GM23338 (cell line): ENCODE measurements at regions not wholly inside any gene's neighbourhood (a gene's known extent, or its start where the extent isn't known, plus 50 kb on each side); places are given as distances from the start of the nearest gene placed in this dataset.

Experiments used
- ATAC-seq: fragments of 200-7000 bp; cut with Tn5 transposase; 3 replicates; pipeline ENCODE4 v1.9.1; 2020
- DNase-seq: peaks from one replicate; pipeline ENCODE4 v3.0.0-alpha.2; 2015; ENCODE audit warnings: low spot score
- H2AFZ ChIP-seq: fragments of 200-600 bp; sonication (generic); 2 replicates; pipeline ENCODE4 v1.8.0; 2016; ENCODE audit warnings: antibody characterized with exemption, mild to moderate bottlenecking, moderate library complexity
- H3F3A ChIP-seq: fragments of 200-600 bp; sonication (generic); replicated peaks from 2 replicates; pipeline ENCODE4 v1.8.0; 2017; ENCODE audit warnings: antibody characterized with exemption, mixed run types, low read depth
- H3K27ac ChIP-seq: fragments of 200-600 bp; sonication (generic); 2 replicates; pipeline ENCODE4 v1.6.1; 2016; ENCODE audit warnings: low read depth
- H3K27me3 ChIP-seq: fragments of 200-600 bp; sonication (generic); 2 replicates; pipeline ENCODE4 v1.8.0; 2016; ENCODE audit warnings: mild to moderate bottlenecking, mixed run types, moderate library complexity; ENCODE audit not compliant: insufficient read depth
- H3K36me3 ChIP-seq: fragments of 200-600 bp; sonication (generic); 2 replicates; pipeline ENCODE4 v1.8.0; 2016; ENCODE audit warnings: mild to moderate bottlenecking; ENCODE audit not compliant: insufficient read depth
- H3K4me1 ChIP-seq: fragments of 200-600 bp; sonication (generic); 2 replicates; pipeline ENCODE4 v1.8.0; 2016; ENCODE audit warnings: mild to moderate bottlenecking, moderate library complexity; ENCODE audit not compliant: insufficient read depth
- H3K4me2 ChIP-seq: fragments of 200-600 bp; sonication (generic); 2 replicates; pipeline ENCODE4 v1.7.1; 2017; ENCODE audit warnings: mixed run types
- H3K4me3 ChIP-seq: fragments of 200-600 bp; sonication (generic); 2 replicates; pipeline ENCODE4 v1.6.1; 2016; ENCODE audit warnings: mixed run types
- H3K79me2 ChIP-seq: fragments of 200-600 bp; sonication (generic); replicated peaks from 2 replicates; pipeline ENCODE4 v1.8.0; 2017; ENCODE audit warnings: mild to moderate bottlenecking; ENCODE audit not compliant: insufficient read depth
- H3K9me2 ChIP-seq: fragments of 200-600 bp; sonication (generic); 2 replicates; pipeline ENCODE4 v1.8.0; 2017; ENCODE audit not compliant: insufficient read depth
- H4K20me1 ChIP-seq: fragments of 200-600 bp; sonication (generic); replicated peaks from 2 replicates; pipeline ENCODE4 v1.8.0; 2017; ENCODE audit warnings: mild to moderate bottlenecking; ENCODE audit not compliant: insufficient read depth
- H3K27ac Mint-ChIP-seq: 2 replicates; pipeline ENCODE4 v1.8.0; 2020; ENCODE audit warnings: inconsistent platforms, mild to moderate bottlenecking, moderate library complexity, mixed read lengths
- H3K27me3 Mint-ChIP-seq: 3 replicates; pipeline ENCODE4 v1.8.0; 2022; ENCODE audit warnings: low read depth, mild to moderate bottlenecking, moderate library complexity, mixed read lengths, inconsistent platforms; ENCODE audit not compliant: insufficient read depth, poor library complexity
- H3K36me3 Mint-ChIP-seq: 3 replicates; pipeline ENCODE4 v1.8.0; 2021; ENCODE audit warnings: low read depth, mild to moderate bottlenecking, inconsistent platforms, moderate library complexity, mixed read lengths
- H3K4me1 Mint-ChIP-seq: 3 replicates; pipeline ENCODE4 v1.8.0; 2020; ENCODE audit warnings: mild to moderate bottlenecking, inconsistent platforms, mixed read lengths
- H3K4me3 Mint-ChIP-seq: 3 replicates; pipeline ENCODE4 v1.8.0; 2021; ENCODE audit warnings: moderate library complexity, mild to moderate bottlenecking, inconsistent platforms, mixed read lengths
- H3K9me3 Mint-ChIP-seq: 3 replicates; pipeline ENCODE4 v1.8.0; 2020; ENCODE audit warnings: moderate library complexity, mild to moderate bottlenecking, inconsistent platforms, mixed read lengths
- CREB1 ChIP-seq: fragments of 250-450 bp; sonication (Bioruptor Pico); IDR thresholded peaks from 2 replicates; pipeline ENCODE4 v1.5.0; 2020; ENCODE audit warnings: low read depth, mild to moderate bottlenecking, moderate library complexity
- EZH2 ChIP-seq: fragments of 200-600 bp; sonication (generic); IDR thresholded peaks from one replicate; pipeline ENCODE4 v1.8.0; 2017; ENCODE audit warnings: antibody characterized with exemption, mild to moderate bottlenecking, low read depth; ENCODE audit not compliant: unreplicated experiment
- EZH2phosphoT487 ChIP-seq: fragments of 200-600 bp; sonication (generic); IDR thresholded peaks from one replicate; pipeline ENCODE4 v1.8.1; 2018; ENCODE audit warnings: antibody characterized with exemption; ENCODE audit not compliant: unreplicated experiment
- JUNB ChIP-seq: IDR thresholded peaks from one replicate; pipeline ENCODE4 v1.6.1; 2016; ENCODE audit warnings: antibody characterized with exemption; ENCODE audit not compliant: unreplicated experiment
- NANOG ChIP-seq: IDR thresholded peaks from 2 replicates; pipeline ENCODE4 v1.6.1; 2016; ENCODE audit warnings: antibody characterized with exemption, borderline replicate concordance
- POLR2AphosphoS5 ChIP-seq: IDR thresholded peaks from 2 replicates; pipeline ENCODE4 v1.6.1; 2016; ENCODE audit warnings: antibody characterized with exemption, low read depth
- STAT1 ChIP-seq: IDR thresholded peaks from one replicate; pipeline ENCODE4 v1.6.1; 2016; ENCODE audit warnings: antibody characterized with exemption; ENCODE audit not compliant: unreplicated experiment
- ZNF114 ChIP-seq: fragments of 250-450 bp; sonication (Bioruptor Pico); IDR thresholded peaks from 2 replicates; pipeline ENCODE4 v1.5.0; 2020; ENCODE audit warnings: mild to moderate bottlenecking, moderate library complexity
- ZNF331 ChIP-seq: fragments of 250-450 bp; sonication (Bioruptor Pico); IDR thresholded peaks from 2 replicates; pipeline ENCODE4 v1.5.0; 2020; ENCODE audit warnings: low read depth, mild to moderate bottlenecking, moderate library complexity
- TF ChIP-seq, protein P1 (sequence below): fragments of 250-450 bp; sonication (Bioruptor Pico); IDR thresholded peaks from 2 replicates; pipeline ENCODE4 v1.5.0; 2020; ENCODE audit warnings: mild to moderate bottlenecking, moderate library complexity

DNA sequence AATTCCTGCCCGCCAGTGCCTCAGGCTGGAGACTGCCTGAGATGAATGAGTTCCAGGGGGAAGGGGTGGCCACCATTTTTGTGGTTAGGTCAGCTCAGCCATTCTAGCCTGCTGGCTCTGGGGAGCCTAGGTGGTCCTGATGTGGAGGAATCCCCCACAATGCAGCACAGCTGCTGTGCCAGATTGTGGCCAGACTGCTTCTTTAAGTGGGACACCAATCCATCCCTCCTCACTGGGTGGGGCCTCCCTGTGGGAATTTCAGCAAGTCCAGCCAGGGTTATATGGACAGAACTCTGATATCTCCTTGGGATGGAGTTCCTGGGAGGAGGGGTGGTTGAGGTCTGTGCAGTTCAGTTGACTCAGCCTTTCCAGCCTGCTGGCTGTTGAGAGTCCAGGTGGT lies 51.2 kb upstream of the DAP start:
- Histone ChIP-seq H3F3A (no peaks in the 10 kb centered on the region), H3K27ac (no peak overlapping the region), H3K4me1 (no peaks in the 10 kb centered on the region), H3K79me2 (no peaks in the 10 kb centered on the region), H2AFZ (no peak overlapping the region), H3K36me3 (no peaks in the 10 kb centered on the region), H3K9me2 (peaks cover 7% of the 10 kb centered on the region), H3K27me3 (no peaks in the 10 kb centered on the region), H4K20me1 (no peaks in the 10 kb centered on the region), H3K4me3 (no peak overlapping the region), H3K4me2 (no peak overlapping the region)
- Mint-ChIP-seq H3K9me3 (peaks cover 4% of the 10 kb centered on the region; the same call in 1 of the 3 replicates), H3K4me1 (no peaks in the 10 kb centered on the region), H3K4me3 (no peak overlapping the region), H3K36me3 (no peaks in the 10 kb centered on the region), H3K27ac (no peak overlapping the region), H3K27me3 (no peaks in the 10 kb centered on the region)
- no peak for DNase-seq
- no peak for ATAC-seq
- no peak for TF ChIP-seq POLR2AphosphoS5
- no peak for TF ChIP-seq EZH2phosphoT487
- TF ChIP-seq JUNB, result no peak
- TF ChIP-seq, protein P1, sequence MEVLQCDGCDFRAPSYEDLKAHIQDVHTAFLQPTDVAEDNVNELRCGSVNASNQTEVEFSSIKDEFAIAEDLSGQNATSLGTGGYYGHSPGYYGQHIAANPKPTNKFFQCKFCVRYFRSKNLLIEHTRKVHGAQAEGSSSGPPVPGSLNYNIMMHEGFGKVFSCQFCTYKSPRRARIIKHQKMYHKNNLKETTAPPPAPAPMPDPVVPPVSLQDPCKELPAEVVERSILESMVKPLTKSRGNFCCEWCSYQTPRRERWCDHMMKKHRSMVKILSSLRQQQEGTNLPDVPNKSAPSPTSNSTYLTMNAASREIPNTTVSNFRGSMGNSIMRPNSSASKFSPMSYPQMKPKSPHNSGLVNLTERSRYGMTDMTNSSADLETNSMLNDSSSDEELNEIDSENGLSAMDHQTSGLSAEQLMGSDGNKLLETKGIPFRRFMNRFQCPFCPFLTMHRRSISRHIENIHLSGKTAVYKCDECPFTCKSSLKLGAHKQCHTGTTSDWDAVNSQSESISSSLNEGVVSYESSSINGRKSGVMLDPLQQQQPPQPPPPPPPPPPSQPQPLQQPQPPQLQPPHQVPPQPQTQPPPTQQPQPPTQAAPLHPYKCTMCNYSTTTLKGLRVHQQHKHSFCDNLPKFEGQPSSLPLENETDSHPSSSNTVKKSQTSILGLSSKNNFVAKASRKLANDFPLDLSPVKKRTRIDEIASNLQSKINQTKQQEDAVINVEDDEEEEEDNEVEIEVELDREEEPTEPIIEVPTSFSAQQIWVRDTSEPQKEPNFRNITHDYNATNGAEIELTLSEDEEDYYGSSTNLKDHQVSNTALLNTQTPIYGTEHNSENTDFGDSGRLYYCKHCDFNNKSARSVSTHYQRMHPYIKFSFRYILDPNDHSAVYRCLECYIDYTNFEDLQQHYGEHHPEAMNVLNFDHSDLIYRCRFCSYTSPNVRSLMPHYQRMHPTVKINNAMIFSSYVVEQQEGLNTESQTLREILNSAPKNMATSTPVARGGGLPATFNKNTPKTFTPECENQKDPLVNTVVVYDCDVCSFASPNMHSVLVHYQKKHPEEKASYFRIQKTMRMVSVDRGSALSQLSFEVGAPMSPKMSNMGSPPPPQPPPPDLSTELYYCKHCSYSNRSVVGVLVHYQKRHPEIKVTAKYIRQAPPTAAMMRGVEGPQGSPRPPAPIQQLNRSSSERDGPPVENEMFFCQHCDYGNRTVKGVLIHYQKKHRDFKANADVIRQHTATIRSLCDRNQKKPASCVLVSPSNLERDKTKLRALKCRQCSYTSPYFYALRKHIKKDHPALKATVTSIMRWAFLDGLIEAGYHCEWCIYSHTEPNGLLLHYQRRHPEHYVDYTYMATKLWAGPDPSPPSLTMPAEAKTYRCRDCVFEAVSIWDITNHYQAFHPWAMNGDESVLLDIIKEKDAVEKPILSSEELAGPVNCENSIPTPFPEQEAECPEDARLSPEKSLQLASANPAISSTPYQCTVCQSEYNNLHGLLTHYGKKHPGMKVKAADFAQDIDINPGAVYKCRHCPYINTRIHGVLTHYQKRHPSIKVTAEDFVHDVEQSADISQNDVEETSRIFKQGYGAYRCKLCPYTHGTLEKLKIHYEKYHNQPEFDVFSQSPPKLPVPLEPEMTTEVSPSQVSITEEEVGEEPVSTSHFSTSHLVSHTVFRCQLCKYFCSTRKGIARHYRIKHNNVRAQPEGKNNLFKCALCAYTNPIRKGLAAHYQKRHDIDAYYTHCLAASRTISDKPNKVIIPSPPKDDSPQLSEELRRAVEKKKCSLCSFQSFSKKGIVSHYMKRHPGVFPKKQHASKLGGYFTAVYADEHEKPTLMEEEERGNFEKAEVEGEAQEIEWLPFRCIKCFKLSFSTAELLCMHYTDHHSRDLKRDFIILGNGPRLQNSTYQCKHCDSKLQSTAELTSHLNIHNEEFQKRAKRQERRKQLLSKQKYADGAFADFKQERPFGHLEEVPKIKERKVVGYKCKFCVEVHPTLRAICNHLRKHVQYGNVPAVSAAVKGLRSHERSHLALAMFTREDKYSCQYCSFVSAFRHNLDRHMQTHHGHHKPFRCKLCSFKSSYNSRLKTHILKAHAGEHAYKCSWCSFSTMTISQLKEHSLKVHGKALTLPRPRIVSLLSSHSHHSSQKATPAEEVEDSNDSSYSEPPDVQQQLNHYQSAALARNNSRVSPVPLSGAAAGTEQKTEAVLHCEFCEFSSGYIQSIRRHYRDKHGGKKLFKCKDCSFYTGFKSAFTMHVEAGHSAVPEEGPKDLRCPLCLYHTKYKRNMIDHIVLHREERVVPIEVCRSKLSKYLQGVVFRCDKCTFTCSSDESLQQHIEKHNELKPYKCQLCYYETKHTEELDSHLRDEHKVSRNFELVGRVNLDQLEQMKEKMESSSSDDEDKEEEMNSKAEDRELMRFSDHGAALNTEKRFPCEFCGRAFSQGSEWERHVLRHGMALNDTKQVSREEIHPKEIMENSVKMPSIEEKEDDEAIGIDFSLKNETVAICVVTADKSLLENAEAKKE (CRISPR knock-in tag), result no peak
- no peak for TF ChIP-seq ZNF114 (CRISPR knock-in tag)
- no peak for TF ChIP-seq CREB1 (CRISPR knock-in tag)
- TF ChIP-seq EZH2, result no peak
- no peak for TF ChIP-seq NANOG
- TF ChIP-seq STAT1, result no peak
- TF ChIP-seq ZNF331, result no peak
